ENCODE measurements at regions not wholly inside any gene's neighbourhood (a gene's known extent, or its start where the extent isn't known, plus 50 kb on each side); places are given as distances from the start of the nearest gene placed in this dataset.

- TF ChIP-seq FOXM1 (IDR thresholded peaks at IDR 0.05; ENCODE audit: borderline replicate concordance, low read depth) (no peak), CREB1 (IDR thresholded peaks at IDR 0.05; ENCODE audit: low read depth) (no peak), YY1 (IDR thresholded peaks at IDR 0.05; ENCODE audit: low read depth) (no peak), REST (IDR thresholded peaks at IDR 0.05; ENCODE audit: low read depth) (no peak), RAD21 (IDR thresholded peaks at IDR 0.05; ENCODE audit: low read depth) (no peak), TAF1 (IDR thresholded peaks at IDR 0.05; ENCODE audit: low read depth) (no peak), TCF12 (IDR thresholded peaks at IDR 0.05; ENCODE audit: low read depth) (no peak), EP300 (IDR thresholded peaks at IDR 0.05; ENCODE audit: borderline replicate concordance) (no peak), TEAD4 (IDR thresholded peaks at IDR 0.05) (no peak), CEBPB (IDR thresholded peaks at IDR 0.05) (no peak), EGR1 (IDR thresholded peaks at IDR 0.05) (no peak), ZBTB7A (IDR thresholded peaks at IDR 0.05; ENCODE audit: low read depth) (no peak), MAX (IDR thresholded peaks at IDR 0.05) (no peak), NFIC (IDR thresholded peaks at IDR 0.05) (no peak)
Observed at GRCh38 chr18:50475538-50476193, 84.2 kb upstream of the MAPK4 start.

GRCh38 chr18:50492097-50492496, 67.8 kb upstream of the MAPK4 start:
- no peak for TF ChIP-seq TCF12 (IDR thresholded peaks at IDR 0.05; ENCODE audit: low read depth)
- TF ChIP-seq FOXM1 (IDR thresholded peaks at IDR 0.05; ENCODE audit: borderline replicate concordance, low read depth): no peak
- no peak for TF ChIP-seq YY1 (IDR thresholded peaks at IDR 0.05; ENCODE audit: low read depth)
- no peak for TF ChIP-seq CREB1 (IDR thresholded peaks at IDR 0.05; ENCODE audit: low read depth)
- TF ChIP-seq EP300 (IDR thresholded peaks at IDR 0.05; ENCODE audit: borderline replicate concordance): no peak
- TF ChIP-seq CEBPB (IDR thresholded peaks at IDR 0.05): no peak
- TF ChIP-seq NFIC (IDR thresholded peaks at IDR 0.05): no peak
- no peak for TF ChIP-seq TAF1 (IDR thresholded peaks at IDR 0.05; ENCODE audit: low read depth)
- TF ChIP-seq RAD21 (IDR thresholded peaks at IDR 0.05; ENCODE audit: low read depth): no peak
- no peak for TF ChIP-seq REST (IDR thresholded peaks at IDR 0.05; ENCODE audit: low read depth)
- no peak for TF ChIP-seq TEAD4 (IDR thresholded peaks at IDR 0.05)
- no peak for TF ChIP-seq EGR1 (IDR thresholded peaks at IDR 0.05)
- no peak for TF ChIP-seq USF1 (IDR thresholded peaks at IDR 0.05)
- no peak for TF ChIP-seq ZBTB7A (IDR thresholded peaks at IDR 0.05; ENCODE audit: low read depth)
- TF ChIP-seq MAX (IDR thresholded peaks at IDR 0.05): no peak

GRCh38 chr18:50494569-50494968, 65.3 kb upstream of the MAPK4 start:
- TF ChIP-seq TAF1 (IDR thresholded peaks at IDR 0.05; ENCODE audit: low read depth) (no peak), YY1 (IDR thresholded peaks at IDR 0.05; ENCODE audit: low read depth) (no peak)

- TF ChIP-seq NFIC (IDR thresholded peaks at IDR 0.05): no peak
- TF ChIP-seq FOXM1 (IDR thresholded peaks at IDR 0.05; ENCODE audit: borderline replicate concordance, low read depth): no peak
- no peak for TF ChIP-seq CREB1 (IDR thresholded peaks at IDR 0.05; ENCODE audit: low read depth)
- TF ChIP-seq TAF1 (IDR thresholded peaks at IDR 0.05; ENCODE audit: low read depth): no peak
- no peak for TF ChIP-seq RAD21 (IDR thresholded peaks at IDR 0.05; ENCODE audit: low read depth)
Observed at GRCh38 chr18:50506362-50506761, 53.5 kb upstream of the MAPK4 start.

GRCh38 chr18:50507120-50507590, 52.7 kb upstream of the MAPK4 start:
- peak; percentile 85 for TF ChIP-seq RAD21 (IDR thresholded peaks at IDR 0.05; ENCODE audit: low read depth)
- no peak for TF ChIP-seq CREB1 (IDR thresholded peaks at IDR 0.05; ENCODE audit: low read depth)
- TF ChIP-seq YY1 (IDR thresholded peaks at IDR 0.05; ENCODE audit: low read depth): no peak

- TF ChIP-seq REST (IDR thresholded peaks at IDR 0.05; ENCODE audit: low read depth) (no peak), MAX (IDR thresholded peaks at IDR 0.05) (no peak), NFIC (IDR thresholded peaks at IDR 0.05) (no peak), CEBPB (IDR thresholded peaks at IDR 0.05) (no peak), TAF1 (IDR thresholded peaks at IDR 0.05; ENCODE audit: low read depth) (no peak), ZBTB7A (IDR thresholded peaks at IDR 0.05; ENCODE audit: low read depth) (no peak), YY1 (IDR thresholded peaks at IDR 0.05; ENCODE audit: low read depth) (no peak), FOXM1 (IDR thresholded peaks at IDR 0.05; ENCODE audit: borderline replicate concordance, low read depth) (no peak), CREB1 (IDR thresholded peaks at IDR 0.05; ENCODE audit: low read depth) (no peak), RAD21 (IDR thresholded peaks at IDR 0.05; ENCODE audit: low read depth) (no peak), USF1 (IDR thresholded peaks at IDR 0.05) (no peak), TEAD4 (IDR thresholded peaks at IDR 0.05) (no peak), EP300 (IDR thresholded peaks at IDR 0.05; ENCODE audit: borderline replicate concordance) (no peak), EGR1 (IDR thresholded peaks at IDR 0.05) (no peak), TCF12 (IDR thresholded peaks at IDR 0.05; ENCODE audit: low read depth) (no peak)
Observed at GRCh38 chr18:50508228-50508627, 51.7 kb upstream of the MAPK4 start.
